HCT116 (cell line): ENCODE measurements at regions not wholly inside any gene's neighbourhood (a gene's known extent, or its start where the extent isn't known, plus 50 kb on each side); places are given as distances from the start of the nearest gene placed in this dataset.

ENCODE experiments used
- EZH2 ChIP-seq: fragments of 200-600 bp; sonication (generic); IDR thresholded peaks from 2 replicates; pipeline ENCODE4 v1.6.1; 2017; ENCODE audit warnings: antibody characterized with exemption, mixed run types
- JUND ChIP-seq: IDR thresholded peaks from 2 replicates; pipeline ENCODE4 v1.6.1; 2012
- POLR2A ChIP-seq: IDR thresholded peaks from 2 replicates; pipeline ENCODE4 v1.7.0; 2011; ENCODE audit warnings: borderline replicate concordance; ENCODE audit not compliant: insufficient read depth, insufficient read length; ENCODE audit errors: extremely low read depth
- POLR2AphosphoS5 ChIP-seq: IDR thresholded peaks from 2 replicates; pipeline ENCODE4 v1.6.1; 2011; ENCODE audit warnings: mild to moderate bottlenecking, low read depth, low read length, moderate library complexity
- SIN3A ChIP-seq: IDR thresholded peaks from 2 replicates; pipeline ENCODE4 v1.6.1; 2012; ENCODE audit warnings: low read depth
- YY1 ChIP-seq: IDR thresholded peaks from 2 replicates; pipeline ENCODE4 v1.6.1; 2011; ENCODE audit warnings: low read length, low read depth, moderate library complexity, mild to moderate bottlenecking; ENCODE audit not compliant: insufficient replicate concordance; ENCODE audit errors: extremely low read depth
- ZNF274 ChIP-seq: fragments of 200-500 bp; sonication (Bioruptor generic); IDR thresholded peaks from 2 replicates; pipeline ENCODE4 v1.6.1; 2014; ENCODE audit warnings: mild to moderate bottlenecking, low read depth, low read length, inconsistent platforms
- TF ChIP-seq, protein P1 (sequence below), 3 experiments: fragments of 200-600 bp in 1 of 3; sonication (generic) in 1 of 3; IDR thresholded peaks in 2 of 3; conservative IDR thresholded peaks in 1 of 3; 2 replicates each; pipeline ENCODE4 v1.5.1; 2012 to 2017; ENCODE audit warnings: low read depth in 2 of 3, low read length in 2 of 3, antibody characterized with exemption in 1 of 3, borderline replicate concordance in 1 of 3, control low read depth in 1 of 3, mild to moderate bottlenecking in 1 of 3, mixed read lengths in 1 of 3, mixed run types in 1 of 3, moderate library complexity in 1 of 3; ENCODE audit not compliant: insufficient read depth in 1 of 3

DNA sequence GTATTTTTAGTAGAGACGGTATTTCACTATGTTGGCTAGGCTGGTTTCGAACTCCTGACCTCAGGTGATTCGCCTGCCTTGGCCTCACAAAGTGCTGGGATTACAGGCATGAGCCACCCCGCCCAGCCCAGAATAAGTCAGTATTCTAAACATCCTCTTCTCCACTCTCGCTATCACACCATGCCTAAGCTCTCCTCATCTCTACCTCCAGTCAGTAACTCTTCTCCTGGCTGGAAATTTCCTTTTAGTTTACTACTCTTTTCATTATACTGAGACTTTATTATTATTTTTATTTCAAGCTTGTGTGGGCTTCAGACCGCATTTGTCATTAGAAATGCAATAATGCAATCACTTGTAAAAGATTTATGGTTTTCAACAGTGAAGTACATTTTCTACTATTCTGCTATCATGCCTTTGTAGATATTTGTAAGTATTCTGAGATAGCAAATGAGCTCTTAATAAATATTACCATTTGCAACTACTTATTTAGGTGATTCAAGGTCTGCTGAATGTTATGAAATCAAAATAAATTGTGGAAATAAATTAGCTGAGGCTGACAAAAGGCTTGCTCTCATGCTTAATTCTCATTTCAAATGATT is 617.3 kb upstream of the GOT2 start:
- no peak for TF ChIP-seq POLR2A
- TF ChIP-seq, protein P1, sequence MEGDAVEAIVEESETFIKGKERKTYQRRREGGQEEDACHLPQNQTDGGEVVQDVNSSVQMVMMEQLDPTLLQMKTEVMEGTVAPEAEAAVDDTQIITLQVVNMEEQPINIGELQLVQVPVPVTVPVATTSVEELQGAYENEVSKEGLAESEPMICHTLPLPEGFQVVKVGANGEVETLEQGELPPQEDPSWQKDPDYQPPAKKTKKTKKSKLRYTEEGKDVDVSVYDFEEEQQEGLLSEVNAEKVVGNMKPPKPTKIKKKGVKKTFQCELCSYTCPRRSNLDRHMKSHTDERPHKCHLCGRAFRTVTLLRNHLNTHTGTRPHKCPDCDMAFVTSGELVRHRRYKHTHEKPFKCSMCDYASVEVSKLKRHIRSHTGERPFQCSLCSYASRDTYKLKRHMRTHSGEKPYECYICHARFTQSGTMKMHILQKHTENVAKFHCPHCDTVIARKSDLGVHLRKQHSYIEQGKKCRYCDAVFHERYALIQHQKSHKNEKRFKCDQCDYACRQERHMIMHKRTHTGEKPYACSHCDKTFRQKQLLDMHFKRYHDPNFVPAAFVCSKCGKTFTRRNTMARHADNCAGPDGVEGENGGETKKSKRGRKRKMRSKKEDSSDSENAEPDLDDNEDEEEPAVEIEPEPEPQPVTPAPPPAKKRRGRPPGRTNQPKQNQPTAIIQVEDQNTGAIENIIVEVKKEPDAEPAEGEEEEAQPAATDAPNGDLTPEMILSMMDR (IDR thresholded peaks at IDR 0.05 in 2 of 3, conservative IDR thresholded peaks at IDR 0.05 in 1 of 3; ENCODE audit: borderline replicate concordance in 1 of 3, insufficient read depth in 1 of 3, low read depth in 2 of 3, low read length in 2 of 3) = no peak
- no peak for TF ChIP-seq ZNF274
- no peak for TF ChIP-seq SIN3A
- TF ChIP-seq JUND = no peak
- no peak for TF ChIP-seq YY1
- TF ChIP-seq POLR2AphosphoS5 = no peak
- TF ChIP-seq EZH2 = no peak
